ENCODE measurements at regions not wholly inside any gene's neighbourhood (a gene's known extent, or its start where the extent isn't known, plus 50 kb on each side); places are given as distances from the start of the nearest gene placed in this dataset.

- TF ChIP-seq EZH2phosphoT487 (IDR thresholded peaks at IDR 0.05; ENCODE audit: borderline replicate concordance): no peak
- TF ChIP-seq CTCF (conservative IDR thresholded peaks at IDR 0.05; ENCODE audit: low read length): no peak
Observed at GRCh38 chr1:239123260-239123659, 263.1 kb upstream of the CHRM3 start.
